Stimulated activated CD4-positive, alpha-beta T cell treated with anti-CD3 and anti-CD28 coated beads, Interleukin-2, amount 100 ng/mL, for 4 hours (primary cell): ENCODE measurements at regions not wholly inside any gene's neighbourhood (a gene's known extent, or its start where the extent isn't known, plus 50 kb on each side); places are given as distances from the start of the nearest gene placed in this dataset.
"Not testable (repeated sequence)": the region's sequence is repeated elsewhere in the genome, so short reads cannot be mapped to it uniquely, and the experiment has no call there.

ENCODE experiments used
- DNase-seq: peaks from one replicate; pipeline ENCODE4 v3.0.0-alpha.2; 2020; ENCODE audit warnings: low read depth

- DNase-seq = no peak
Observed at GRCh38 chr20:60171313-60171712, 213.1 kb downstream of the CDH26 start.

- no peak for DNase-seq
Observed at GRCh38 chr20:60171738-60172137, 213.5 kb downstream of the CDH26 start.

- no peak for DNase-seq
Observed at GRCh38 chr20:60172346-60172984, 214.2 kb downstream of the CDH26 start.

- DNase-seq = no peak
Observed at GRCh38 chr20:60177080-60177479, 218.9 kb downstream of the CDH26 start.

- DNase-seq = no peak
Observed at GRCh38 chr20:60180986-60181385, 222.8 kb downstream of the CDH26 start.

- DNase-seq = no peak
Observed at GRCh38 chr20:60186412-60186811, 228.2 kb downstream of the CDH26 start.

GRCh38 chr20:60187683-60188082 lies 229.5 kb downstream of the CDH26 start:
- DNase-seq = no peak

GRCh38 chr20:60191014-60191413 lies 232.8 kb downstream of the CDH26 start:
- DNase-seq = no peak

- DNase-seq = no peak
Observed at GRCh38 chr20:60192326-60192725, 234.1 kb downstream of the CDH26 start.

GRCh38 chr20:60199132-60199531 lies 240.9 kb downstream of the CDH26 start:
- DNase-seq = not testable (repeated sequence)

- DNase-seq = no peak
Observed at GRCh38 chr20:60199866-60200265, 241.6 kb downstream of the CDH26 start.

GRCh38 chr20:60200305-60200918 lies 242.2 kb downstream of the CDH26 start:
- DNase-seq = no peak

GRCh38 chr20:60201198-60201835 lies 243.1 kb downstream of the CDH26 start:
- DNase-seq = no peak

- no peak for DNase-seq
Observed at GRCh38 chr20:60202046-60202445, 243.8 kb downstream of the CDH26 start.

GRCh38 chr20:60203451-60203850 lies 245.2 kb downstream of the CDH26 start:
- DNase-seq = no peak

- no peak for DNase-seq
Observed at GRCh38 chr20:60204601-60205000, 246.4 kb downstream of the CDH26 start.

- DNase-seq = no peak
Observed at GRCh38 chr20:60206259-60206658, 248.0 kb downstream of the CDH26 start.

GRCh38 chr20:60209048-60209447 lies 250.8 kb downstream of the CDH26 start:
- DNase-seq = no peak

GRCh38 chr20:60210779-60211617 lies 252.8 kb downstream of the CDH26 start:
- peak; percentile 16 for DNase-seq

GRCh38 chr20:60211618-60212463 lies 253.6 kb downstream of the CDH26 start:
- no peak for DNase-seq

- DNase-seq = no peak
Observed at GRCh38 chr20:60212695-60213094, 254.5 kb downstream of the CDH26 start.
